NCI-H187 treated with DMSO at 0.1 percent for 48 hours (cell line): ENCODE measurements at regions not wholly inside any gene's neighbourhood (a gene's known extent, or its start where the extent isn't known, plus 50 kb on each side); places are given as distances from the start of the nearest gene placed in this dataset.
A peak's percentile ranks its signal among the peaks of the same experiment; 100 is the strongest.
"Not testable (repeated sequence)": the region's sequence is repeated elsewhere in the genome, so short reads cannot be mapped to it uniquely, and the experiment has no call there.

Source experiments
- DNase-seq: peaks from one replicate; lab custom pipeline; 2025; lab: John Stamatoyannopoulos, UW

GRCh38 chr18:22504251-22505030 is 86.7 kb upstream of the CTAGE1 start:
- no peak for DNase-seq

- no peak for DNase-seq
Observed at GRCh38 chr18:22505141-22505591, 87.5 kb upstream of the CTAGE1 start.

GRCh38 chr18:22507055-22507454 is 89.3 kb upstream of the CTAGE1 start:
- no peak for DNase-seq

- no peak for DNase-seq
Observed at GRCh38 chr18:22509423-22509822, 91.7 kb upstream of the CTAGE1 start.

GRCh38 chr18:22510697-22511096 is 93.0 kb upstream of the CTAGE1 start:
- no peak for DNase-seq

- DNase-seq, result no peak
Observed at GRCh38 chr18:22513721-22514481, 96.2 kb upstream of the CTAGE1 start.

GRCh38 chr18:22514655-22515054 is 96.9 kb upstream of the CTAGE1 start:
- no peak for DNase-seq

- no peak for DNase-seq
Observed at GRCh38 chr18:22515250-22515649, 97.5 kb upstream of the CTAGE1 start.

GRCh38 chr18:22517356-22517755 is 99.6 kb upstream of the CTAGE1 start:
- no peak for DNase-seq

GRCh38 chr18:22521026-22521707 is 103.5 kb upstream of the CTAGE1 start:
- DNase-seq, result no peak

- DNase-seq, result no peak
Observed at GRCh38 chr18:22523481-22523880, 105.8 kb upstream of the CTAGE1 start.

- DNase-seq, result no peak
Observed at GRCh38 chr18:22524783-22525182, 107.1 kb upstream of the CTAGE1 start.

- no peak for DNase-seq
Observed at GRCh38 chr18:22525313-22525712, 107.6 kb upstream of the CTAGE1 start.

GRCh38 chr18:22525883-22526282 is 108.2 kb upstream of the CTAGE1 start:
- no peak for DNase-seq

- DNase-seq, result peak; percentile 33
Observed at GRCh38 chr18:22528291-22528690, 110.6 kb upstream of the CTAGE1 start.

GRCh38 chr18:22534706-22535105 is 117.0 kb upstream of the CTAGE1 start:
- not testable (repeated sequence) for DNase-seq

GRCh38 chr18:22536558-22536957 is 118.8 kb upstream of the CTAGE1 start:
- no peak for DNase-seq

GRCh38 chr18:22538426-22538825 is 120.7 kb upstream of the CTAGE1 start:
- DNase-seq, result no peak

GRCh38 chr18:22539051-22539765 is 121.5 kb upstream of the CTAGE1 start:
- DNase-seq, result no peak

GRCh38 chr18:22541232-22541631 is 123.5 kb upstream of the CTAGE1 start:
- no peak for DNase-seq

- no peak for DNase-seq
Observed at GRCh38 chr18:22542406-22542835, 124.7 kb upstream of the CTAGE1 start.

- DNase-seq, result no peak
Observed at GRCh38 chr18:22543769-22544168, 126.1 kb upstream of the CTAGE1 start.
